ENCODE measurements at regions not wholly inside any gene's neighbourhood (a gene's known extent, or its start where the extent isn't known, plus 50 kb on each side); places are given as distances from the start of the nearest gene placed in this dataset.
"Not testable (repeated sequence)": the region's sequence is repeated elsewhere in the genome, so short reads cannot be mapped to it uniquely, and the experiment has no call there.

GRCh38 chr13:73815796-73816195 is 318.4 kb downstream of the KLF12 start:
- no peak for TF ChIP-seq CTCF (IDR thresholded peaks at IDR 0.05)
- H3K27ac ChIP-seq = no peak overlapping the region
- H3K9me3 ChIP-seq = no peaks in the 10 kb centered on the region
- H3K4me3 ChIP-seq = no peak overlapping the region
- intact Hi-C loops (cut with DNase I) = no loop called here
- no peaks in the 10 kb centered on the region for H3K36me3 ChIP-seq
- no peaks in the 10 kb centered on the region for H3K4me1 ChIP-seq
- no peaks in the 10 kb centered on the region for H3K27me3 ChIP-seq
- no peak for ATAC-seq
- no peak for DNase-seq

- no peak overlapping the region for H3K4me3 ChIP-seq
- no peaks in the 10 kb centered on the region for H3K4me1 ChIP-seq
- H3K27me3 ChIP-seq = no peaks in the 10 kb centered on the region
- H3K9me3 ChIP-seq = no peaks in the 10 kb centered on the region
- H3K36me3 ChIP-seq = no peaks in the 10 kb centered on the region
- ATAC-seq (no peak), DNase-seq (no peak)
- no peak for TF ChIP-seq CTCF (IDR thresholded peaks at IDR 0.05)
- no peak overlapping the region for H3K27ac ChIP-seq
- intact Hi-C loops (cut with DNase I) = no loop called here
These were observed 323.6 kb downstream of the KLF12 start for GRCh38 chr13:73810647-73811046.

- Histone ChIP-seq H3K4me3 (no peak overlapping the region), H3K27ac (no peak overlapping the region), H3K36me3 (no peaks in the 10 kb centered on the region), H3K27me3 (no peaks in the 10 kb centered on the region), H3K4me1 (no peaks in the 10 kb centered on the region), H3K9me3 (no peaks in the 10 kb centered on the region)
- ATAC-seq = no peak
- DNase-seq = no peak
- intact Hi-C loops (cut with DNase I) = no loop called here
- no peak for TF ChIP-seq CTCF (IDR thresholded peaks at IDR 0.05)
These were observed 324.6 kb downstream of the KLF12 start for GRCh38 chr13:73809561-73809960.

- H3K27me3 ChIP-seq = no peaks in the 10 kb centered on the region
- no peak overlapping the region for H3K4me3 ChIP-seq
- H3K9me3 ChIP-seq = no peaks in the 10 kb centered on the region
- no peaks in the 10 kb centered on the region for H3K4me1 ChIP-seq
- no peak overlapping the region for H3K27ac ChIP-seq
- intact Hi-C loops (cut with DNase I) = no loop called here
- no peak for DNase-seq
- TF ChIP-seq CTCF (IDR thresholded peaks at IDR 0.05) = no peak
- no peaks in the 10 kb centered on the region for H3K36me3 ChIP-seq
- ATAC-seq = no peak
These were observed 325.9 kb downstream of the KLF12 start for GRCh38 chr13:73808318-73808717.

GRCh38 chr13:73805326-73805958 is 328.8 kb downstream of the KLF12 start:
- H3K4me3 ChIP-seq; H3K27me3 ChIP-seq; H3K9me3 ChIP-seq; H3K36me3 ChIP-seq; ATAC-seq; H3K27ac ChIP-seq; H3K4me1 ChIP-seq; DNase-seq; intact Hi-C loops (cut with DNase I): not testable (repeated sequence)

GRCh38 chr13:73803997-73804396 is 330.2 kb downstream of the KLF12 start:
- intact Hi-C loops (cut with DNase I) = no loop called here
- ATAC-seq = no peak
- H3K27ac ChIP-seq = no peak overlapping the region
- no peak for DNase-seq
- no peak for TF ChIP-seq CTCF (IDR thresholded peaks at IDR 0.05)
- no peak overlapping the region for H3K4me3 ChIP-seq
- H3K9me3 ChIP-seq = no peaks in the 10 kb centered on the region
- no peaks in the 10 kb centered on the region for H3K36me3 ChIP-seq
- no peaks in the 10 kb centered on the region for H3K27me3 ChIP-seq
- H3K4me1 ChIP-seq = no peaks in the 10 kb centered on the region

Measured in upper lobe of right lung (tissue), 1 donor.